ENCODE measurements at regions not wholly inside any gene's neighbourhood (a gene's known extent, or its start where the extent isn't known, plus 50 kb on each side); places are given as distances from the start of the nearest gene placed in this dataset.

GRCh38 chr6:163750431-163751031, 336.0 kb downstream of the QKI start:
- Histone ChIP-seq H2AFZ (ENCODE audit: low read depth, low read length, poor library complexity, severe bottlenecking) (no peak overlapping the region), H3K9me2 (ENCODE audit: insufficient read depth) (no peaks in the 10 kb centered on the region), H3K27me3 (ENCODE audit: insufficient read depth, low read length) (no peaks in the 10 kb centered on the region), H4K20me1 (ENCODE audit: insufficient read depth) (no peaks in the 10 kb centered on the region), H3K4me1 (ENCODE audit: control insufficient read depth in 1 of 2, insufficient read depth in 2 of 2, low read length in 2 of 2) (peaks cover 4 to 6% of the 10 kb centered on the region in 2 experiments; a peak in 2 of 4 replicates), H3K4me3 (replicated peaks in 1 of 2; ENCODE audit: low read depth in 1 of 2, low read length in 2 of 2) (no peak overlapping the region), H3K27ac (ENCODE audit: low read depth, low read length) (no peak overlapping the region), H3K79me2 (ENCODE audit: insufficient read depth, low read length) (no peaks in the 10 kb centered on the region), H3K9ac (ENCODE audit: low read length) (no peak overlapping the region), H3K4me2 (ENCODE audit: low read length) (no peak overlapping the region), H3K9me3 (ENCODE audit: control insufficient read depth in 1 of 2, insufficient read depth in 1 of 2, low read depth in 1 of 2, low read length in 2 of 2) (no peaks in the 10 kb centered on the region), H3K36me3 (ENCODE audit: control insufficient read depth in 1 of 2, insufficient read depth in 2 of 2, low read length in 2 of 2) (no peaks in the 10 kb centered on the region)
- intact Hi-C loops (cut with micrococcal nuclease): no loop called here
- BruUV-seq (replicated peaks): no TSS peak
- ChIA-PET RAD21 (ENCODE audit: low non-redundant PET in 1 of 2, low total read pairs in 2 of 2, uncharacterized antibody in 2 of 2, unreplicated experiment in 2 of 2) (no interaction called here), POLR2A (no interaction called here), CTCF (no interaction called here)
- ATAC-seq (no peak), DNase-seq (ENCODE audit: low read depth, low spot score) (no peak)
- TF ChIP-seq EGR1 (IDR thresholded peaks at IDR 0.05; ENCODE audit: low read depth): no peak
- no peak for TF ChIP-seq CBX3 (IDR thresholded peaks at IDR 0.05; ENCODE audit: low read depth)
- TF ChIP-seq CEBPB (IDR thresholded peaks at IDR 0.05; ENCODE audit: low read depth): no peak
- TF ChIP-seq JUND (IDR thresholded peaks at IDR 0.05): no peak
- TF ChIP-seq RAD21 (IDR thresholded peaks at IDR 0.05; ENCODE audit: low read depth): no peak
- no peak for TF ChIP-seq ELF1 (IDR thresholded peaks at IDR 0.05; ENCODE audit: borderline replicate concordance, low read depth)
- TF ChIP-seq POLR2AphosphoS5 (IDR thresholded peaks at IDR 0.05; ENCODE audit: low read depth, low read length): no peak
- no peak for TF ChIP-seq ATF3 (IDR thresholded peaks at IDR 0.05)
- no peak for TF ChIP-seq SP1 (IDR thresholded peaks at IDR 0.05; ENCODE audit: low read depth)
- TF ChIP-seq TCF7L2 (IDR thresholded peaks at IDR 0.05; ENCODE audit: borderline replicate concordance, extremely low read depth, insufficient read depth, insufficient read length): no peak
- TF ChIP-seq EZH2 (IDR thresholded peaks at IDR 0.05): no peak
- TF ChIP-seq ZFX (IDR thresholded peaks at IDR 0.05): no peak
- TF ChIP-seq MAX (IDR thresholded peaks at IDR 0.05): no peak
- no peak for TF ChIP-seq POLR2A (IDR thresholded peaks at IDR 0.05; ENCODE audit: borderline replicate concordance, extremely low read depth, insufficient read depth, insufficient read length)
- TF ChIP-seq, protein P1, sequence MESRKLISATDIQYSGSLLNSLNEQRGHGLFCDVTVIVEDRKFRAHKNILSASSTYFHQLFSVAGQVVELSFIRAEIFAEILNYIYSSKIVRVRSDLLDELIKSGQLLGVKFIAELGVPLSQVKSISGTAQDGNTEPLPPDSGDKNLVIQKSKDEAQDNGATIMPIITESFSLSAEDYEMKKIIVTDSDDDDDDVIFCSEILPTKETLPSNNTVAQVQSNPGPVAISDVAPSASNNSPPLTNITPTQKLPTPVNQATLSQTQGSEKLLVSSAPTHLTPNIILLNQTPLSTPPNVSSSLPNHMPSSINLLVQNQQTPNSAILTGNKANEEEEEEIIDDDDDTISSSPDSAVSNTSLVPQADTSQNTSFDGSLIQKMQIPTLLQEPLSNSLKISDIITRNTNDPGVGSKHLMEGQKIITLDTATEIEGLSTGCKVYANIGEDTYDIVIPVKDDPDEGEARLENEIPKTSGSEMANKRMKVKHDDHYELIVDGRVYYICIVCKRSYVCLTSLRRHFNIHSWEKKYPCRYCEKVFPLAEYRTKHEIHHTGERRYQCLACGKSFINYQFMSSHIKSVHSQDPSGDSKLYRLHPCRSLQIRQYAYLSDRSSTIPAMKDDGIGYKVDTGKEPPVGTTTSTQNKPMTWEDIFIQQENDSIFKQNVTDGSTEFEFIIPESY (IDR thresholded peaks at IDR 0.05; ENCODE audit: extremely low read depth, insufficient replicate concordance, low read length): no peak
- TF ChIP-seq SRF (IDR thresholded peaks at IDR 0.05; ENCODE audit: low read depth): no peak
- no peak for TF ChIP-seq REST (IDR thresholded peaks at IDR 0.05; ENCODE audit: low read depth)
- TF ChIP-seq FOSL1 (IDR thresholded peaks at IDR 0.05; ENCODE audit: low read depth): no peak
- no peak for TF ChIP-seq CTCF (IDR thresholded peaks at IDR 0.05 in 2 of 3, conservative IDR thresholded peaks at IDR 0.05 in 1 of 3; ENCODE audit: borderline replicate concordance in 1 of 3, insufficient read depth in 1 of 3, low read depth in 2 of 3, low read length in 2 of 3)
